Kidney (tissue), 13 donors: ENCODE measurements at regions not wholly inside any gene's neighbourhood (a gene's known extent, or its start where the extent isn't known, plus 50 kb on each side); places are given as distances from the start of the nearest gene placed in this dataset.

ENCODE experiments used
- DNase-seq, 5 donors: peaks; one replicate each; pipeline ENCODE4 v3.0.0-alpha.2; 2013 to 2020
- FAIRE-seq: peaks from 2 replicates; lab custom pipeline; 2012; peaks lifted over from hg19 to GRCh38; lab: Jason Lieb, UNC
- H3K27ac ChIP-seq, 2 donors: one replicate each; pipeline ENCODE4 v1.7.0; 2013; ENCODE audit warnings: low read depth in 2 of 2, low read length in 2 of 2, inconsistent platforms in 1 of 2
- H3K27me3 ChIP-seq: one replicate; pipeline ENCODE4 v1.7.1; 2013; ENCODE audit warnings: low read length, inconsistent platforms; ENCODE audit not compliant: control insufficient read depth, insufficient read depth
- H3K36me3 ChIP-seq, 3 donors: one replicate each; pipeline versions ENCODE4 v1.7.0 to v1.7.1; 2013; ENCODE audit warnings: low read length in 3 of 3, control low read depth in 1 of 3, inconsistent platforms in 1 of 3; ENCODE audit not compliant: insufficient read depth in 3 of 3, control insufficient read depth in 2 of 3
- H3K4me1 ChIP-seq, 3 donors: one replicate each; pipeline versions ENCODE4 v1.7.0 to v1.7.1; 2013; ENCODE audit warnings: low read length in 3 of 3, inconsistent platforms in 1 of 3, low read depth in 1 of 3; ENCODE audit not compliant: control insufficient read depth in 2 of 3, insufficient read depth in 2 of 3
- H3K4me3 ChIP-seq, 3 donors: one replicate each; pipeline versions ENCODE4 v1.7.0 to v1.8.1; 2013; ENCODE audit warnings: low read length in 3 of 3, control low read depth in 1 of 3, inconsistent platforms in 1 of 3
- H3K9ac ChIP-seq, 3 donors: one replicate each; pipeline versions ENCODE4 v1.7.0 to v1.7.1; 2013; ENCODE audit warnings: low read length in 3 of 3, control low read depth in 1 of 3, inconsistent platforms in 1 of 3
- H3K9me3 ChIP-seq, 3 donors: one replicate each; pipeline versions ENCODE4 v1.7.0 to v1.7.1; 2013; ENCODE audit warnings: low read length in 3 of 3, control low read depth in 1 of 3, inconsistent platforms in 1 of 3; ENCODE audit not compliant: control insufficient read depth in 2 of 3, insufficient read depth in 1 of 3
- intact Hi-C: fragments of 100-400 bp; cut with DNase I; formaldehyde crosslinking; loops from one replicate; pipeline ENCODE4 v1.11.1; 2022
- TF ChIP-seq, protein P1 (sequence below): IDR thresholded peaks from 3 replicates; pipeline ENCODE4 v1.5.1; 2012; ENCODE audit warnings: mild to moderate bottlenecking, moderate library complexity, borderline replicate concordance; ENCODE audit not compliant: insufficient read depth; ENCODE audit errors: extremely low read depth
- donor health status: control.
- donor health status: control.
- donor health status: control.
- donor health status: control.
- donor health status: control.
- donor health status: DM: yes; HTN: yes; CAD: no.
- donor health status: Normal renal cell carcinoma (clear cell type).

- intact Hi-C loops: no loop called here
- no peak overlapping the region for H3K27ac ChIP-seq
- no peaks in the 10 kb centered on the region for H3K27me3 ChIP-seq
- FAIRE-seq (no peak), DNase-seq (no peak)
- TF ChIP-seq, protein P1, sequence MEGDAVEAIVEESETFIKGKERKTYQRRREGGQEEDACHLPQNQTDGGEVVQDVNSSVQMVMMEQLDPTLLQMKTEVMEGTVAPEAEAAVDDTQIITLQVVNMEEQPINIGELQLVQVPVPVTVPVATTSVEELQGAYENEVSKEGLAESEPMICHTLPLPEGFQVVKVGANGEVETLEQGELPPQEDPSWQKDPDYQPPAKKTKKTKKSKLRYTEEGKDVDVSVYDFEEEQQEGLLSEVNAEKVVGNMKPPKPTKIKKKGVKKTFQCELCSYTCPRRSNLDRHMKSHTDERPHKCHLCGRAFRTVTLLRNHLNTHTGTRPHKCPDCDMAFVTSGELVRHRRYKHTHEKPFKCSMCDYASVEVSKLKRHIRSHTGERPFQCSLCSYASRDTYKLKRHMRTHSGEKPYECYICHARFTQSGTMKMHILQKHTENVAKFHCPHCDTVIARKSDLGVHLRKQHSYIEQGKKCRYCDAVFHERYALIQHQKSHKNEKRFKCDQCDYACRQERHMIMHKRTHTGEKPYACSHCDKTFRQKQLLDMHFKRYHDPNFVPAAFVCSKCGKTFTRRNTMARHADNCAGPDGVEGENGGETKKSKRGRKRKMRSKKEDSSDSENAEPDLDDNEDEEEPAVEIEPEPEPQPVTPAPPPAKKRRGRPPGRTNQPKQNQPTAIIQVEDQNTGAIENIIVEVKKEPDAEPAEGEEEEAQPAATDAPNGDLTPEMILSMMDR: no peak
- H3K9ac ChIP-seq: no peak overlapping the region
- no peak overlapping the region for H3K4me3 ChIP-seq
- H3K36me3 ChIP-seq: no peaks in the 10 kb centered on the region
- H3K9me3 ChIP-seq: no peaks in the 10 kb centered on the region
- H3K4me1 ChIP-seq: no peaks in the 10 kb centered on the region
Measured at GRCh38 chr6:95249175-95249574, 328.2 kb upstream of the MANEA start.

DNA sequence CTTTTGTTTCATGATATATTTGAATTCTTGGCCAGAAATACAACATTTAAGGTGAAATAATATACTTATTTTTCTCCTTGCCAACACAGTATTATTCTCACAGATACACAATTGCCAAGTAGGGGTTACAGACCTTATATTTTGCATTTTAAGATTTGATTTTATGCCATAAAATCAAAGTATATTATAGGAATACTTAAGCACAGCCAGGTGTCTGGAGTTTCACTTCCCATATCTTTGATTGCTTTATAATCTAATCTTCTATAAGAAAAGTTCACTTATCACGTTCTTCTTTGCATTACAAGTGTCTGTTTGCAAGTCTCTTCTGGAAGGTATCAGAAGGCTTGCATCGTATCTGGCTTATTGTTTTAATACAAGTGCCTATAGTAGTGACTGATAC, 327.7 kb upstream of the MANEA start:
- H3K27ac ChIP-seq: no peak overlapping the region
- H3K4me3 ChIP-seq: no peak overlapping the region
- FAIRE-seq (no peak), DNase-seq (no peak)
- H3K27me3 ChIP-seq: no peaks in the 10 kb centered on the region
- H3K9ac ChIP-seq: no peak overlapping the region
- TF ChIP-seq, protein P1: no peak
- intact Hi-C loops: no loop called here
- H3K9me3 ChIP-seq: no peaks in the 10 kb centered on the region
- no peaks in the 10 kb centered on the region for H3K36me3 ChIP-seq
- H3K4me1 ChIP-seq: no peaks in the 10 kb centered on the region

DNA sequence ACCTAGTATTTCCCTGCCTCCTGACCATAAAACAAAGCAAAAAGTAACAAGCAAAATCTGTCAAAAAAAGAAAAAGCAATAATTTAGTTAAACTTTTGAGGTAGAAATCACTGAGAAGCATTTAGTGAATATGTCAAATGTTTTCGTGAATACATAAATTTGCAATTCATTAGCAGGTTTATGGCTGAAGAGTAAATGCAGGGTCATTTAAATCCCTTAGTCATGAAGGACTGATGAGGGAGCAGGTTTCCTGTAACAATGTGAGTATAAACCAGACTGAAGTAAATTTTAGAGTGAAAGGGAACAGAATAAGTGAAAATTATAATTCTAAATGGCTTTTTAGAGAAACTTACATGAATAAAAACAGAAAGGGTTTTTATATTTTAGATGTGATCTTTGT, 313.5 kb upstream of the MANEA start:
- intact Hi-C loops: no loop called here
- no peak overlapping the region for H3K27ac ChIP-seq
- H3K9ac ChIP-seq: no peak overlapping the region
- TF ChIP-seq, protein P1: no peak
- DNase-seq: no peak
- H3K36me3 ChIP-seq: no peaks in the 10 kb centered on the region
- H3K4me1 ChIP-seq: no peaks in the 10 kb centered on the region
- FAIRE-seq: no peak
- no peak overlapping the region for H3K4me3 ChIP-seq
- H3K27me3 ChIP-seq: no peaks in the 10 kb centered on the region
- no peaks in the 10 kb centered on the region for H3K9me3 ChIP-seq
